B cell (primary cell): ENCODE measurements at regions not wholly inside any gene's neighbourhood (a gene's known extent, or its start where the extent isn't known, plus 50 kb on each side); places are given as distances from the start of the nearest gene placed in this dataset.

Source experiments
- CTCF ChIP-seq: fragments of 200-600 bp; IDR thresholded peaks from one replicate; pipeline ENCODE4 v1.8.0; 2022; ENCODE audit warnings: antibody characterized with exemption, mild to moderate bottlenecking
- EZH2 ChIP-seq: IDR thresholded peaks from 2 replicates; pipeline ENCODE4 v1.6.1; 2012; ENCODE audit warnings: borderline replicate concordance, low read depth, mild to moderate bottlenecking, moderate library complexity, low read length; ENCODE audit not compliant: insufficient read depth, poor library complexity, severe bottlenecking

- TF ChIP-seq CTCF (no peak), EZH2 (no peak)
Measured at GRCh38 chr1:101410048-101410878, 173.4 kb downstream of the S1PR1 start.
